Natural killer cell treated with Interleukin-12 subunit alpha and Interleukin-12 subunit beta and Interleukin-15 and Interleukin-18, amount 100 ng/mL, for 72 hours (primary cell): ENCODE measurements at regions not wholly inside any gene's neighbourhood (a gene's known extent, or its start where the extent isn't known, plus 50 kb on each side); places are given as distances from the start of the nearest gene placed in this dataset.

Experiments
- ATAC-seq, 2 donors: fragments of 150-1000 bp; cut with Tn5 transposase in 1 of 2; sonication (Bioruptor Pico), chemical (Tn5 transposase) in 1 of 2; 2 replicates each; pipeline ENCODE4 v1.10.0; 2021
- DNase-seq: peaks from one replicate; pipeline ENCODE4 v3.0.0; 2022; ENCODE audit warnings: low spot score
- H3K27ac Mint-ChIP-seq, 2 donors: 1 replicate in 1 of 2; 2 replicates in 1 of 2; pipeline ENCODE4 v1.8.0; 2022; ENCODE audit warnings: mixed read lengths in 2 of 2, mild to moderate bottlenecking in 1 of 2, moderate library complexity in 1 of 2
- H3K27me3 Mint-ChIP-seq, 2 donors: 1 replicate in 1 of 2; 2 replicates in 1 of 2; pipeline ENCODE4 v1.8.0; 2022; ENCODE audit warnings: mixed read lengths in 2 of 2
- H3K36me3 Mint-ChIP-seq: one replicate; pipeline ENCODE4 v1.8.0; 2022; ENCODE audit warnings: mixed read lengths
- H3K4me1 Mint-ChIP-seq, 2 donors: 1 replicate in 1 of 2; 2 replicates in 1 of 2; pipeline ENCODE4 v1.8.0; 2022; ENCODE audit warnings: low read depth in 2 of 2, mixed read lengths in 2 of 2, mild to moderate bottlenecking in 1 of 2
- H3K4me3 Mint-ChIP-seq: one replicate; pipeline ENCODE4 v1.8.0; 2022; ENCODE audit warnings: mixed read lengths
- H3K9me3 Mint-ChIP-seq: 2 replicates; pipeline ENCODE4 v1.8.0; 2022; ENCODE audit warnings: mixed read lengths

GRCh38 chr5:126716861-126717260 lies 60.1 kb upstream of the LMNB1 start:
- DNase-seq, result no peak
- Mint-ChIP-seq H3K9me3 (no peaks in the 10 kb centered on the region), H3K4me3 (peak overlapping the region; percentile 20), H3K36me3 (no peaks in the 10 kb centered on the region), H3K27ac (peak overlapping the region; percentile 5 to 21), H3K27me3 (peaks cover 0 to 6% of the 10 kb centered on the region in 2 donors), H3K4me1 (peaks cover 11% of the 10 kb centered on the region in 2 donors)
- peak; percentile 53 to 78 for ATAC-seq

- Mint-ChIP-seq H3K27ac (peak overlapping the region in 1 of 2 donors; percentile 72), H3K27me3 (peaks cover 0 to 3% of the 10 kb centered on the region in 2 donors), H3K9me3 (no peaks in the 10 kb centered on the region), H3K36me3 (no peaks in the 10 kb centered on the region), H3K4me1 (peaks cover 11% of the 10 kb centered on the region in 2 donors), H3K4me3 (no peak overlapping the region)
- ATAC-seq (peak in 1 of 2 donors; percentile 49), DNase-seq (no peak)
Observed at GRCh38 chr5:126718236-126718868, 58.6 kb upstream of the LMNB1 start.

GRCh38 chr5:126720369-126720768 lies 56.6 kb upstream of the LMNB1 start:
- peaks cover 11% of the 10 kb centered on the region in 2 donors for H3K4me1 Mint-ChIP-seq
- H3K9me3 Mint-ChIP-seq, result no peaks in the 10 kb centered on the region
- no peaks in the 10 kb centered on the region for H3K27me3 Mint-ChIP-seq
- no peaks in the 10 kb centered on the region for H3K36me3 Mint-ChIP-seq
- ATAC-seq (no peak), DNase-seq (no peak)
- no peak overlapping the region for H3K27ac Mint-ChIP-seq
- H3K4me3 Mint-ChIP-seq, result no peak overlapping the region

DNA sequence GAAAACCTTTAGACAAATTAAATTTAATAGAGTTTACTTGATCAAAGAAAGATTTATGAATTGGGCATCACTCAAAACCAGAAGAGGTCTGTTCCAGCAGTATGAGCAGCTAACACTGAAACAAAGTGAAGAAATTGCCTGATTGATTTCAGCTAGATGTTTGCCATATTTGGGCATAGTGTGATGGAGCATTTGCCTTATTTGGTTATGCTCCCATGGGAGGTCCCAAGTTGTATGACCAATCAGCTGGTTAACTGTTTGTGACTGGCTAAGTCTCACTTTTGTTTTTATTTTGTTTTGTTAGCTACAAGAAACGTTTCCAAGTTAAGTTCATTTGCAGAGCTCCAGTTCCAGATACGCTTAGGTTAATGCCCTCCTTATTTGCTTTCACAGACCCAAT lies 53.3 kb upstream of the LMNB1 start:
- ATAC-seq, result peak in 1 of 2 donors; percentile 46
- H3K36me3 Mint-ChIP-seq, result no peaks in the 10 kb centered on the region
- no peak overlapping the region for H3K27ac Mint-ChIP-seq
- no peaks in the 10 kb centered on the region for H3K9me3 Mint-ChIP-seq
- H3K4me3 Mint-ChIP-seq, result no peak overlapping the region
- H3K4me1 Mint-ChIP-seq, result no peaks in the 10 kb centered on the region
- no peak for DNase-seq
- H3K27me3 Mint-ChIP-seq, result no peaks in the 10 kb centered on the region
